ENCODE measurements at regions not wholly inside any gene's neighbourhood (a gene's known extent, or its start where the extent isn't known, plus 50 kb on each side); places are given as distances from the start of the nearest gene placed in this dataset.

DNA sequence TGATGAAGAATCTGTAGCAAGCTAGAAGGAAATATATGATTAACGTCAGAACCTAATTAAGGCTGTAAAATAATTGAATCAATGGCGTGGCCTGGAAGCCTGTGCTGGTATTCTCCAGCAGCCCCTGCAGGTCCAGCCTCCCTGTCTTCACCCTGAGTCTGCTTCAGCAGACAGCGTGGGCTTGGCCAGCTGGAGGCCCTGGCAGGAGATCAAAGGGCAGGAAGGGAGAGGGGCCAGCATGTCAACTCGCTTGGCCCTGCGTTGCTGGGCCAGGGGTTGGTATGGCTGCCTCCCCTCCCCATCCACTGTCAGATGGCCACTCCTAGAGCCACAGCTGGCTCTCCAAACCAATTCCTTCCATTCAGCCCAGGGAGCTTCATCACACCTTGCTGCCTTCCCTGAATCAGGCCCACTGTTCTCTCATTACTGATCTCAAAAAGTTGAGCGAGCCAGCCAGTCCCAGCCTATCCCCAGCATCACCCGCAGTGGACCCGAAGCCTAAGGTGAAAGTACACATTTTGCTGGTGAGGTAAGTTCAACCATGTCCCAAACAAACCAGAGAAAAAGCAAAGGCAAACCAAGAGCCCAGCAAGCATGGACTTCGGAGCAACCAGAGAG, 228.4 kb upstream of the AGAP1 start:
- no peak for FAIRE-seq

DNA sequence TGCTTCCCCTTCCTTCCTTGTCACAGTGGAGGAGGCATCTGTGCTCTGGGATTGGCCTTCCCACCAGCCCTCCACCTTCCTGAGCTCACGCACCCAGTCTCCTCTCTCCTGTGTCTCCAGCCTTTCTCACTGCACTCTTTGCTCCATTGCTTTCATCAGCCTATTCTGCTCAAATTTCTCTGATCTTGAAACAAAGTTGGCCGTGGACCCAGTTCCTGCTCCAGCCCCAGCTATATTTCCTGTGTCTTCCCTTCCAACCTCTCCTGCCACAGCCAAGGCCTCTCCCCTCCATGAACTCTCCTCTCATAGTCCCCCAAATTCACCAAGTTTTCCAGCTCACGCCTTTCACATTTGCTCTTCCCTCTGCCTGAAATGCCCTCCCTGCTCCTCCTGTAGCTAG, 226.6 kb upstream of the AGAP1 start:
- no peak for FAIRE-seq

DNA sequence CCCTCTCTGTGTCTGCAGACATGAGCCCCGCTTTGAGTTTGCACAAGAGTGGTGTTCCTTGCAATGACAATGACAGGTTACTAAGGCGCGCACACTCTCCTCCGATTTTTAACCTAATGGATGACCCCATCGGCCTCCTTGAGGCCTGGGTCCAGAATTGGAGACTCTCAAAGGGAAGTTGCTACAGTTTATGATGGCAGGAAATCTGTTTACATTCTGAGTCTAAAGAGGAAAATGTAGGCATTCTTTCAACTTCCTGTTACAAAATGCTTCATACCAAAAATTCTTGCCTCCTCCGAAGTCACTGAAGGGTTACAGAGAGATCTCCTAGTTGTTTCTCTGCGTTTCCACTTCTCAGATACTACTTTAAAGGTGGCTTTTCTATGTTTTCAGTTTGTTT, 225.3 kb upstream of the AGAP1 start:
- peak; percentile 31 for FAIRE-seq

DNA sequence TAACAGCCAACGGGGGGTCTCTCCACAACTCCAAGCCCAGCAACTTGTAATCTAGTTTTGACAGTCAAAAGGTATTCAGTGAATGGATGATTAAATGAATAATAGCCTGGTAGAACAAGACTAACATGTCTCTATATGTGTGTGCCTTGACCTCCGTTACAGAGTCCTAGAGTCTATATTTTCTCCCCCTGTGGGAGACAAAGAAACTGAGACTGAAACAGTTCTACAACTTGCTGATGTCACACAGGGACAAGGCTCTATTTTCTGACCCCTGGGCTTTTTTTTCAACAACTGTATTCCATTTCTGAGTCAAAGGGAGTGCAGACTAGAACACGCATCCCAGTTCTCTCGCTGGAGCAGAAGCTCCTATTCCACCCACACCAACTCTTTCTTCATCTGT, 223.6 kb upstream of the AGAP1 start:
- no peak for FAIRE-seq

DNA sequence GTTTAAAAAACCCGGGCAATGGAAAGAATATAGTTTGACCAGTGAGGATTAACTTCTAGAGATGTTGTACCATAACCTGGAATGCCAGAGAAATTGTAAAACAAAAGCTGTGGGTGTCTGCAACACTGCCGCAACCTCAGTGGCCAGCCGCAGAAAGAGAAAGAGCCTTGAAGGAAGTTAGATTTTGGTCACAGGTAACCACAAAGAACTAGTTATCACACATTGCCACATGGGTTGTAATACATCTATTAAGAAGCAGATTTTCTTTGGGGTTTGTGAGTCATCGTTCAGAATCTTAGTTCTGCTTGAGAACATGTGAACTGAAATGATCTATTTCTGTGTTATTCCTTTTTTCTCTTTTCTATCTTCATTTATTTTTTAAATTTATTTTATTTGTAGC, 222.9 kb upstream of the AGAP1 start:
- FAIRE-seq, result no peak

DNA sequence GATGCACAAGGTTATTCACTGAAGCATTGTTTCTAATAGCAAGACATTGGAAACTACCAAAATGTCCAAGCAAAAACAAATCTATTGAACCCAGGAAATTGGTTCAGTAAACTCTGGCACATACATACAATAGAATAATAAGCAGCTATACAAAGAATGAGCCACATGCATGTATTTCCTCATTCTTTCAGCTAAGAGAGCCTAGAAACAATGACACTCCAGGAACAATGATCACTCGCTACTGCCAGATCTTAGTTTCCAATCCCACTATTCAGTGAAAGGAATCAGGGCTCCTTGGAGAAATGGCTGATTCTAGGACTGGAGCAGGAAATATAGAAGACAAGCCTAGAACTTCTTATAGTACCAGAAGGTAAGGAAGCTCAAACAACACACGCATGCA, 221.9 kb upstream of the AGAP1 start:
- FAIRE-seq, result no peak

DNA sequence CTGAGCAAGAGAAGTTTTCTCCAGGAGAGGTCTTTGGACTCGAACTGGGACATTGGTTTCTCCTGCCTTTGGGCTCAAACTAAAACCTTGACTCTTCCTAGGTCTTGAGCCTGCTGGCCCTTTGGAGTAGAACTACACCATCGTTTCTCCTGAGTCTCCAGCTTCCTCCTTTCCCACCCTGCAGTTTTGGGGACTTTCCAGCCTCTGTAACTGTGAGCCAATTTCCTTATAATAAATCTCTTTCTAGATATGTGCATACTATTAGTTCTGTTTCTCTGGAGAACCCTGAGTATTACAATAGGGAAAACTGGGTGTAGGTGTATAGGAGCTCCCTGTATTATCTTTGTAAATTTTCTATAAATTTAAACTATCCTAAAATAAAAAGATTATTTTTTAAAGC, 219.8 kb upstream of the AGAP1 start:
- no peak for FAIRE-seq

DNA sequence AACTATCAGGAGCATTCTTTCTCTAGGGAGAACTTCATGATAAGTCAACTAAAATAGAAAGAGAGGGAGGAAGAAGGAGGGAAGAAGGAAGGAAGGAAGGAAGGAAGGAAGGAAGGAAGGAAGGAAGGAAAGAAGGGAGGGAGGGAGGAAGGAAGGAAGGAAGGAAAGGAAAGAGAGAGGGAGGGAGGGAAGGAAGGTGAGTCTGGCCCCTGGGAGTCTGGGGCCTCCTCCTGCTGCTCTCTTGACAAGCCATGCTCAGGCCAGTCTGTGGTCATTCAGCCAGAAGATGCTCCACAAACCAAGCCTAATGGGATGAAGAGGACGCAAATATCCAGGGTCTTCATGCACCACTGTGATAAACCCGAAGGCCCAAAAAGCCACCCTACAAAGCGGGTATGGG, 216.4 kb upstream of the AGAP1 start:
- FAIRE-seq, result no peak

DNA sequence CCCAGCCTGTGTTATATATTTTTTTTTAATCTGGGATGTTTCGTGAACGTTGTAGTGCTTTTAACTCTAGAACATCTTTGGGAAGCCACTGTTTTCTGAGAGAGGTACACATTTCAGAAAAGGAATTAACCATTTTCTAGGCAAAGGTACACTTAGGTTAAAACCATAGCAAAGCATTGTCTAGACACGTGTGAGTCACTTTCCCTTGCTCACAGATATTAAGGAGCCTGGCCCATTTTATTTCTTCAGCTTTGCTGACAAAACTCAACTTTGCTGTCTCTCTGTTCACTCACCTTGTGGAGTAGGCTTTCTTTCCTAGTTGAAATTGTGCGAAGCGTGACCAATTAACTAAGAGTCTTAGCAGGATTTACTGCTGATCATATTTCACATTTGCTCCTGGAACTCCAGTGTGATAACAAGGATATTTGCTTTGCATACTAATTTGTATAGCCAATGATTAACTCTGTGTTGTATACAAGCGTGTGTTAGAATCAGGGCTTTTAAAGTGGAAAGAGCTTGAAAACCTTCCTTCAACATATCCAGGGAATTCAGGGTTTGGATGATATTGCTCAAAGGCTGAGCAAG, 215.0 kb upstream of the AGAP1 start:
- no peak for FAIRE-seq

DNA sequence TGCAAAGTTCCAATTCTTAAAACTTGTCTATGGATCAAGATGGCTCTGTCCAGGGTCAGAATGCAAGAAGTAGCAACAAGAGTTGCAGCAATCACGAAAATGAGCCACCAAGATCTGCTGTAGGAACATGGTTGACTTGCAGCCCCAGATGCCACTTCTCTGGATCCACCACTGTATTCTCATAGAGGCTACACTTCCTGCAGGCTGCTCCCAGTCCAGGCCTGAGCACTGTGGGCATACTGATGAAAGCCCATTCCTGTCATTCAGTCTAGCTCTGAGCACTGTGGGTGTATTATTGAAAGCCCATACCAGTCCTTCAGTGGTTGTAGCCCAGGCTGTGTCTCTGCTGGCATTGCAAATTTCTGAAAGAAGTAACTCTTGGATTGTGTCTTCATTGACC, 213.9 kb upstream of the AGAP1 start:
- no peak for FAIRE-seq

DNA sequence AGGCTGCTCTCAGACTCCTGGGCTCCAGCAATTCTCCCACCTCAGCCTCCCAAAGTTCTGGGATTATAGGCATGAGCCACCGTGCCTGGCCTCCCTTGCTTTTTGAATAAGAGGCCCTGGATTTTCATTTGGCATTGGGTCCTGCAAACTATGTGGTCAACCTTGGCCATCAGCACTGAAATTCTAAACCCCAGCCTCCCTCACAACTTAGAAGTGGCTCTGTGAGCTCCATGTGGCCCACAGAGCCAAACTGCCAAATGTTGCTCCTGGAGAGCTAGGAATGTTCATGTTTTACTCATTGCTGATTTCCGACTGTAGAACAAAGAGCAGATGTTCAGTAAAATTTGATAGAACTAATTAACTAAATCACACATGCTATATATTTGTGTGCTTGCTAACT, 210.6 kb upstream of the AGAP1 start:
- no peak for FAIRE-seq

DNA sequence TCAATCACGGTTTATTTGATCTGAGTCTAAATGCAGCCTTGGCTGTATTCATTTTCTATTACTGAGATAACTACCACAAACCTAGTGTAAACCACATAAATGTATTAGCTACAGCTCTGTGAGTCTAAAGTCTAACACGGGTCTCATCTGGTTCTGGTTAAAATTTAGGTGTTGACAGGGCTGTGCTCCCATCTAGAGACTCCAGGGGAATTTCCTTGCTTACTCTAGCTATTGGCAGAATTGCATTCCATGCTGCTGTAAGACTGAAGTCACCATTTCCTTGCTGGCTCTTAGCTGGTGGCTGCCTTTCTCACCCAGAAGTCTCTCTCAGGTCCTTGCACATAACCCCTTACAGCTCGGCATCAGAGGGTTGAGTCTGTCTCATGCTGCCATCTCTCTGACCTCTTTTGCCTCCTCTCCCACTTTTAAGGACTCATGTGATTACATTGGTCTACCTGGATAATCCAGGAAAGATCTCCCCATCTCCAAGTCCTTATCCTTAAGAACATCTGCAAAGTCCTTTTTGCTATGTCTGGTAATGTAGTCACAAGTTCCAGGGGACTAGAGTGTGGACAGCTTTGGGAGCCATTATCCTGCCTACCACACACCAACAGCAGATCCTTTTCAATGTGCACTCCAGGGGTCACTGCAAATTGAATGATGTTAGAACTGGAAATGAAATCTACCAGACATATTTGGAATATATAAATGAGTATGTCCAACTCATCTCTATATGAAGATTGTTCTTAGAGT, 207.0 kb upstream of the AGAP1 start:
- FAIRE-seq, result no peak

DNA sequence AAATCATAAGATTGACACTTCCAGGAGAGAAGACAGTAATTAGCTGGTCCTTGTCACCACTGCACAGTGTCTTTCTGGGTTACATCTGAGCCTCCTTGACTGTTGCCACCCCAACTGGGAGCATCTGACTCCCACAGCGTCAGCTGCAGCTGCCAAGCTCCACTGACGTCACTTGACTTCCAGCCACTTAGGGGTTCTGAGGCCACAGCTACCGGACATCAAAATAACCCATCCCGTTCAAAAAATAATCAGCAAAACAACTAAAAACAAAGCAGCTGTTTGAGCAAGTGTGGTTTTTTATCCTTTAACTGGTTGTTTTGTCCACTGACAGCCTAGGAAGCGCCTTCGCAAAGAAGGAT, 206.5 kb upstream of the AGAP1 start:
- no peak for FAIRE-seq

DNA sequence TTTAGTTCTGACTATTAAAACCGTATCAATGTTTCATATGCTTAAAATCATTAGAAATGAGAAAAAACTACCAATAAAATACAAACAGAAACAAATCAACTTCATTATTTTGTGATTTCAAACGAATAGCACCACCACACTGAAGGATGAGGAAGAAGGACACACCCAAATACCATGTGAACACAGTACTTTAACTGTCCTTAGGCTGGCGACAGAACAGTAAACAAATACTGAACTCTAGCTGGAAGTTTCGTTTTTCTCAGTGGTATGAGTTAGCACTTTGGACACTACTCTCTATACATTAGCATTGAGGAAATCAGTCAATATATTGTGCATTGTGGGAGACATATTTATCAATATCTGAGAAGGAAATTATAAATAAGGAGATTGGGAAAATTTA, 202.4 kb upstream of the AGAP1 start:
- no peak for FAIRE-seq

DNA sequence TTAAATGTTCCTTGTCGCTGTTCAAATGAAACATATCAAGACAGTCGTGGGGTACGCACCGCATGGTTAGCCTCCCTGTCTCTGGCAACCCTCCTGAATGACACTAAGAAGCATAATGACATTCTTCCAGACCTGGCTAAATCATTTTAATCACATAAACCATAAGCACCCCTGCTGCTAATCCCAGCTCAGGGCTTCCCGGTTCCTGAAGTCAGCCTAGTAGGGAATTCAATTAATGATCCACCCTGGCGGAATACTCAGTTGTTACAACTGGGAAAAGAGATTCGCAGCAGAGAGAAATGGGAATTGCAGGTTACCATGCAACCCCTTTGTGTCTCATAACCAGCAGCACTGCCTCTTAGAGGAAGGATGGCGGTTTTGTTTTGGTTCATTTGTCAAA, 200.8 kb upstream of the AGAP1 start:
- no peak for FAIRE-seq

DNA sequence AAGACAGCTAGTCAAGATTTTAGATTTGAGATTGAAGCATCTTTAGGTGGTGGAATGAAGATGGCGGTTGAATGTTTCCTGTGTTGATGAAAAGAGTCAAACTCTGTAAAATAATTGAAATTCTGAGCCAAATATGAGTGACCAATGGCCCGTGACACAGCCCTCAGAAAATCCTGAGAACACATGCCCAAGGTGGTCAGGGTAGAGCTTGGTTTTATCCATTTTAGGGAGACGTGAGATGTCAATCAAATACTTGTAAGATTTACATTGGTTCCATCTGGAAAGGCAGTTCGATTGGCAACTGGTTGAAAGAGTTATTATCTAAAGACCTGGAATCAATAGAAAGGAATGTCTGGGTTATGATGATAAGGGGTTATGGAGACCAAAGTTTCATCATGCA, 198.0 kb upstream of the AGAP1 start:
- FAIRE-seq, result no peak

DNA sequence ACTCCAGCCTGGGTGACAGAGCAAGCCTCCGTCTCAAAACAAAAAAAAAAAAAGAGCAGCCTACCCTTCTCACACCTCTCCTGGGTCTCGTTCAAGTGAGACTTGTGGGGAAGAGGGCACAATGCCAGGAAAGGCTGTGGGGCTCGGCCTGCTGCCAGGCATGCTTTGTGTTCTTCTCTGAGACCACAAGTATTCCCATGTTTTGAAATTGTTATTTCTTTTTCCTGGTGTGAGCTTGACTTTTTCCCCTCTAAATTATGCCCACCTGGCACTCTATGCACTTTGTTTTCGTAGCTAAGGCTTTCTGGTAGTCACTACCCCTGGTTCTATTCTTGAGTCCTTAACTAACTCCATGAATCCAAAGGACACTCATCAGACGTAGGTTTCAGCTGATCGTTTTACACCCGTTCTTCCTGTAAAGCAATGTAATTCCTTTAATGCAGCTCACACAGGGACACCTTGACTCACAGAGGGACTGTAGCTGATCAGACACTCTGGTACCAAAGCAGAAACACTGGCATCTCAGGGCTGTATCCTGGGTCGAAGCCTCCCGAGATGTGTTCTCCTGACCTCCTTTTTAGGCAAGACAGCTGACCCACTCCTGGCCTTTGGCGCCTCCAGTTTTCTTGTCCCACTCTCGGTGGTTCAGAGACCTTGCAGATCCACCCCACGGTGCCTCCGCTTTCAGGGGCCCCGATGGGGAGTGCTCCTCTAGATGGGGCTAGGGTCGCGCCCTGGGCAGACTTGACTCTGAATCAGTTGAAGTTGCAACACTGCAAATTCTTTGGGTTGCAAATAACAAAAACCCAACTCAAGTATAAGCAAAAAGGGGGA, 193.3 kb upstream of the AGAP1 start:
- FAIRE-seq, result no peak

DNA sequence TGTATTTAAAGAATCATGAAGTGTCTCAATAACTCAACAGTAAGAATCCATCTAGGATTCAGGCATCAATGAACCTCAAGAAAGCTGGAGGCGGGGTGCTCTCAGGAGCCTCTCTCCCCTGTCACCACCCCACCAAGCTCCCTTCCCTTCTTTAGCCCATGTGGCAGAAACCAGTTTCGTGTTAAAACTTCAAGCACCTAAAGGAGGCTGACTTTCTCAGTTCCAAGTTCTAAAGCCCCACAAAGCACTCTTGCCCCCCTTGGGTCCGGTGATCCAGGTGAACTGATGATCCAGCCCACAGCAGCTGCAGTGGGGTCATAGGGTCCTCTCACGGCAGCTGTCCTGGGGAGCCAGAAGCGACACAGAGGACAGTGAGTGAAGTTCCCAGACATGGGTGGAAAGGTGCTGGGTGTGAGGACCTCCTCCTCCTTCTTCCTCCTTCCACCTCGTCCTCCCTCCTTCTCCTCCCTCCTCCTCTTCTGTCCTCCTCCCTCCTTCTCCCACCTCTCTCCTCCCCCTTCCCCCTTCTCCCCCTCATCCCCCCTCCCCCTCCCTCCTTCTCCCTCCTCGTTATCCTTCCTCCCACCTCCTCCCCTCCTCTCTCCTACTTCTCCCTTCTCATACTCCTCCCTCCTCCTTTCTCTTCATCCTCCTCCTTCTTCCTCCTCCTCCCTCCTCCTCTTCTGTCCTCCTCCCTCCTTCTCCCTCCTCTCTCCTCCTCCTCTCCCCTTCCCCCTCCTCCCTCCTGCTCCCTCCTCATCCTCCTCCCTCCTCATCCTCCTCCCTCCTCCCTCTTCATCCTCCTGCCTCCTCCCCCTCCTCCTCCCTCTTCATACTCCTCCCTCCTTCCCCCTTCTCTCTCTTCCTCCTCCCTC, 192.4 kb upstream of the AGAP1 start:
- no peak for FAIRE-seq

DNA sequence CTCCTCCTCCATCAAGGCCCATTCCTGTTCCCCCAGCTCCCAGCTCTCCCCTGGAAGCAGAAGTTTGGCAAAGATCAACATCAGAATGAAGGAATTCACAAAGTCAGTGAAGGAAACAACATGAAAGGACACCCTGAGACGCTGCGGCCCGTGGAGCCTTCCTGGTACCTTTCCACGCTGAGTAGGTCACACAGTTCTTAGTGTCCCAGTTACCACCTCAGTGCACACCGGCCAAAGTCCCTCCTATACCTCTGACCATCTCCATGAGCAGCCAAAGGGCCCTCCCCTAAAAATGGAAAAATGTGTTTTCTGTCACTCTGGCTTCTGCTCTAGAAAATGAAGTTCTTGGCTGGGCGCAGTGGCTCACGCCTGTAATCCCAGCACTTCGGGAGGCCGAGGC, 191.6 kb upstream of the AGAP1 start:
- FAIRE-seq, result no peak

DNA sequence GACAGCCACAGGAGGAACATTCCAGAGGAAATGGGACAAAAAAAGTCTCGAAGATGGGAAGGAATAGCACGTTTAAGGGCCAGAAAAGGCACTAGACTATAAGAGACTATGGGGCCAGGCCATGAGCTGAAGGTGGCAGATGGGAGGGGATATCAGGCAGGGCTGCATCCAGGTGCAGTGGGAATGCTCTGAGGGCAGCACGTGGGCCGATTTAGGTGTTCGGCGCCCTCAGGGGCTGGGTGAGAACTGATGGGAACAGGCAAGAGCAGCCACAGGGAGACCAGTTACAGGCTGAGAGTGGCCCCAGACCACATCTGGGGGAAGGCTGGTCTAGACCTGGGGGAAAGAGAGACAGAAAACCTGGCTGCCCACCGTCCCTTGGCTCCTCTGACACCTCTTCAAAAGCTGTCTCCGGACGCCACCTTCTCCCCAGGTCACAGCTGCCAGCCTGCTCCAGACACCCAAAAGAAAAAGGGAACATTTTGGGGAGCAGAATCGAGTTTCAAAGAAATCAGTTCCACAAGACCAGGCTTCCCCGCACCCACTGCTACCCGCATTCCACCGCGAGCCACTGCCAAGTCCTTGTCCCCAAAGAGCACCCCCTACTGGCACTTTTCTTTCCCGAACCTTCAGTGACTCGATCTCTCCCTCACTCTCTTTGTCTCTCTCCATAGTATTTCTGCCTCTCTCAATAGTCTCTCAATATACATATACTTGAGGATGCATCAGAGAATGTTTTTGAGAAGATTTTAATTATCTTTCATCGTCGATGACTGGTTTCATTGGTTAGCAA, 190.1 kb upstream of the AGAP1 start:
- no peak for FAIRE-seq

DNA sequence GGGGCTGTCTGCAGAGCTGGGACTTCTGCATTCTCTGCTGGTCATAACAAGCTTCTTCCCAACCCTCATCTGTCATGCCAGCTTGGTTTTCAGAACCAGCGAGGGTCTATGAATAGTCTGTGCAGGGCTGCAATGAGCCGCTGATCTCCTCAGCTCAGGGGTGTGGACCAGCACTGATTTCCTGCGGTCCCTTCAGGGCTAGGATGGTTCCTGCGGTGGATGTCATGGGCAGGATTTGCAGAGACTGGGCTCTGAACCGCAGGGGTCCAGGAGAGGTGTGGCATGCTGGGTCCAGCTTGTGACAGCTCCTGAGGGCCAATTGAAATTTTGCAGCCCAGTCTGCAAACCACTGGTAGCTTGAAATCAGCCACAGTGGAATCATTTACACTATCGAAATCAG, 188.2 kb upstream of the AGAP1 start:
- FAIRE-seq, result no peak

DNA sequence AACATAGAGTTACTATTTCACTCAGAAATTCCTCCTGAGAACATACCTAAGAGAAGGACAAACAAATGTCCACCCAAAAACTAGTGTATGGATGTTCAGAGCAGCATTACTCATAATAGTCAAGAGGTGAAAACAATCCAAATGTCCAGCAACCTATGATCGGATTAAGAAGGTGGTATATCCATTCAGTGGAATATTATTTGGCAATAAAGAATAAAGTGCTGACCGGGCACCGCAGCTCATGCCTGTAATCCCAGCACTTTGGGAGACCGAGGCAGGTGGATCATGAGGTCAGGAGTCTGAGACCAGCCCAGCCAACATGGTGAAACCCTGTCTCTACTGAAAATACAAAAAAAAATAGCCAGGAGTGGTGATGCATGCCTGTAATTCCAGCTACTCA, 182.8 kb upstream of the AGAP1 start:
- FAIRE-seq, result no peak
